GM19238 (cell line): ENCODE measurements at regions not wholly inside any gene's neighbourhood (a gene's known extent, or its start where the extent isn't known, plus 50 kb on each side); places are given as distances from the start of the nearest gene placed in this dataset.
"Not testable (repeated sequence)": the region's sequence is repeated elsewhere in the genome, so short reads cannot be mapped to it uniquely, and the experiment has no call there.

Experiments used
- DNase-seq: peaks from one replicate; pipeline ENCODE4 v3.0.0; 2011; ENCODE audit warnings: low spot score; ENCODE audit not compliant: insufficient read length

GRCh38 chr3:198147213-198147612, 187.2 kb downstream of the LMLN start:
- not testable (repeated sequence) for DNase-seq

DNA sequence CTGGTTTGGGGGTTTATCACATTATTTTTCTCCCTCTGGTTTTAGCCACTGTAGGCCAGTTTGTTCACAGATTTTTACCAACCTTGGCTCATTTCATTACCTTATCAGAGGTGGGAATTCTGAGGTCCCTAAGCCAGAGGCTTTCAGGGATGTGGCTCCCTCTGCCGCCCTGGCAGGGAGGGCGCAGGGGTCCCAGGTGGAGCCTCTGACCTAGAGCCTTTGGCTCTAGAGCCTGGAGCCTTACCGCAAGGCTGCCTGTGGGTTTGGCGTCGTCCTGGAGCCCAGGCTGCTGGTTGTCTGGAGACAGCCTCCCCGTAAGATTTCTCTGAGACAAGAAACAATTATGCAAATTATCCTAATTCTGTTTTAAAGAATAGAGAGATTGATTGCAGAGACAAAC, 188.0 kb downstream of the LMLN start:
- not testable (repeated sequence) for DNase-seq

DNA sequence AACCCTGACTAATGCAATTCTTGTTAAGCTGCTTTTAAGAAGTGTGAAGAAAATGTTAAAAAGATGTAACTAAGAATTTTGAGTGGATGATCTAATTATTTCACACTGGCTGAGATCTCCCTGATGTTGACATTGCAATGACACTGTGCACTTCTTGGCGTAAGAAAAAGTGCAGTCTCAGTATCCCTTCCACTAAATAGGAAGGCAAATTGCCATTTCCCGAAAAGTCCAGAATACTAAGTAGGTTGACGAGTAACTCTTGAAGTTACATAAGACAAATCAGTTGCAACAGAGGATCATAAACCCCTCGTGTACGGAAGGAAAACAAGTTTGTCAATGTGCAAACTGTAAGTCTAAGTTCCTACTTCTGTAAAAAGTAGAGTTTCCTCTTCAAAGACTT, 189.9 kb downstream of the LMLN start:
- not testable (repeated sequence) for DNase-seq

DNA sequence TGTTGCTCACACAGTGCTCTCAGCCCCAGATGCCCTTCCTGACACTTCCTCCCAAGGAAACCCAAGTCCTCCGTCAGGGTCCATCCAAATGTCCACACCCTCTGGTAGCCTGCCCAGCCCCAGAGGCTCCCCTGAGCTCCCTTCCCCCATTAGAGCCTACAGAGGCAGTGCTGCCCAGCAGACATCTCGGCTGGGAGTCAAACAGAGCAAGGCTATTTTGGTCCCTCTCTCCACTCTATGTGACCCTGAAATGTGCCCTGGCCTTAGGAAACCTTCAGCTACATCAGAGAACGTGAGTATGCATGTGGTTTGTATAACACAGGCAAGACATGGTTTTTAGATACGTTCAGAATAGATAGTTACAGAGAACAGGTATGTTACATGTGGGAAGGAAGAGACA, 191.8 kb downstream of the LMLN start:
- DNase-seq = not testable (repeated sequence)

- DNase-seq = not testable (repeated sequence)
Measured at GRCh38 chr3:198155771-198156170, 195.8 kb downstream of the LMLN start.

GRCh38 chr3:198157231-198157868, 197.3 kb downstream of the LMLN start:
- not testable (repeated sequence) for DNase-seq

DNA sequence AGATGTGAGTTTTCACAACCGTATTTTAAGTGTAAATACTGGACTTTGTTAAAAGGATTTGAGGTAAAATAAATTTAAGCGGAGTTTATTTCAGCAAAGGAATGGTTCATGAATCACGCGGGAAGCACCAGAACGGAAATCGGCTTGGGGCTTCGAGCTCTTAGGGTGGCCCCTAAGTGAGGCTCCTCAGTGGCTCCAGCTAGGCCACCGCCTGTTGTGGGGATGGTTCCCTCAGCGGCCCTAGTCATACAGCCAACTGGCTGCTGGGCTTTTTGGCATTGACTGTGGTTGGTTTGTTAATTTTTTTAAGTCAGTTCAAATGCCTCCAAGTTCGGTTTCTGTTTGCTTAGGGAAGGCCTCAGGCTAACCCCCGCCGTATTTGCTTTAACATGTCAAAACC, 198.0 kb downstream of the LMLN start:
- DNase-seq = not testable (repeated sequence)

DNA sequence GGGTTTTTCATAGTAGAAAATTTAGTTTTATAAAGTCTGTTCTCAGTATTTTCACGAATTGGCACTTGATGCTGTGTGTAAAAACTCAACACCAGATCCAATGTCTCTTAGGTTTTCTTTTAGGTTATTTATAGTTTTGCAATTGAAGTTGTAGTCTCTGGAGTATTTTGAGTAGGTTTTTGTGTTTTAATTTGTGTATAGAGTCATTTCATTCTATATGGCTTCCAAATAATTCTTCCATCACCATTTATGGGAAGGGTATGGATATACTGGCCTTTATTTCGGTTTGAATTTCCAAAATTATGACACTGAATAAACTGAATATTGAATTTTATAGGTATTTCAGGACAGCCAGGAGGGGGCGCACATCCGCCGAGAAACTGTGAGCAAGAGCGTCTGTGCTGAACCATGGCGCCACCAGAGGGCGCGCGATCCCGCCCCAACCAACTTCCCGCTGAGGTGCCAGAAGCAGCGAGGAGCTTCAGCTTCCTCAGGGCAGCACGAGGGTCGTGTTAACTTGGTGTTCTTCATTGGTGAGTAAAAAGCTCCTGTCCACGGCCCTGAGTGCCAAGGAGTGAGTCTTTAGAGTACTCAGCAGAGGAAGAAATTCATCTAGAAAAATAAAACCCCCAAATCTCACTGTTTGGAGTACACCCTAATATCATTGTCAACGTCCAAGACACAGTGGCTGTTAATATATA, 207.5 kb downstream of the LMLN start:
- peak; percentile 3 for DNase-seq

DNA sequence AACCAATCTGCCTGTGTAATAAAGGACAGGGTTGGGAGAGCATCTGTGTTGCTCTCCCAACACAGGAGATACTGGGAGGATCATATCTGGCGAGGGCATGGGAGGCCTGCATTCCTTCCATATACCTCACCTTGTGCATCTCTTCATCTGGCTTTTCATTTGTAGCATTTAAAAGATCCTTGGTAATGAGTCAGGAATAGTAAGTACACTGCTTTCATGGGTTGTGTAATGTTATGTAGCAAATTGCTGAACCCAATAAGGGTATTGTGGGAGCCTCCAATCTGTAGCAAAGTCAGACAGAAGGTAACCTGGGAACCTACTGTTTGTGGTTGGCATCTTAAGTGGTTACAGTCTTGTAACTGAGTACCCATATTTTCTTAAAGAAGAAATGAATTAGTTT, 210.8 kb downstream of the LMLN start:
- not testable (repeated sequence) for DNase-seq

DNA sequence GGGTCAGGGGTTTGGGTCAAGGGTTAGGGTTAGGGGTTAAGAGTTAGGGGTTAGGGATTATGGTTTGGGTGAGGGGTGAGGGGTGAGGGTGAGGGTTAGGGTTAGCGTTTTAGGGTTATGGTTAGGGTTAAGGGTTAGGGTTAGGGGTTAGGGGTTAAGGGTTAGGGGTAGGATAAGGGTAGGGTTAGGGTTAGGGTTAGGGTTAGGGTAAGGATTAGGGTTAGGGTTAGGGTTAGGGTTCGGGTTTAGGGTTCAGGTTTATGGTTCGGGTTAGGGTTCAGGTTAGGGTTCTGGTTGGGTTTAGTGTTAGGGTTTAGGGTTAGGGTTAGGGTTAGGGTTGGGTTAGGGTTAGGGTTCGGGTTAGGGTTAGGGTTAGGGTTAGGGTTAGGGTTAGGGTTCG, 213.1 kb downstream of the LMLN start:
- not testable (repeated sequence) for DNase-seq

DNA sequence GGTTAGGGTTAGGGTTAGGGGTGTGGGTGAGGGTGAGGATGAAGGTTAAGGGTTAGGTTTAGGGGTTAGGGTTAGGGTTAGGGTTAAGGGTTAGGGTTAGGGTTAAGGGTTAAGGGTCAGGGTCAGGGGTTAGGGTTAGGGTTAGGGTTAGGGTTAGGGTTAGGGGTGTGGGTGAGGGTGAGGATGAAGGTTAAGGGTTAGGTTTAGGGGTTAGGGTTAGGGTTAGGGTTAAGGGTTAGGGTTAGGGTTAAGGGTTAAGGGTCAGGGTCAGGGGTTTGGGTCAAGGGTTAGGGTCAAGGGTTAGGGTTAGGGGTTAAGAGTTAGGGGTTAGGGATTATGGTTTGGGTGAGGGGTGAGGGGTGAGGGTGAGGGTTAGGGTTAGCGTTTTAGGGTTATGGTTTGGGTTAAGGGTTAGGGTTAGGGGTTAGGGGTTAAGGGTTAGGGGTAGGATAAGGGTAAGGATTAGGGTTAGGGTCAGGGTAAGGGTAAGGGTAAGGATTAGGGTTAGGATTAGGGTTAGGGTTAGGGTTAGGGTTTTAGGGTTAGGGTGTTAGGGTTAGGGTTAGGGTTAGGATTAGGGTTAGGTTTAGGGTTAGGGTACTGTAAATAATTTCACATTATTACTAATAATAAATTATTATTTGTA, 214.0 kb downstream of the LMLN start:
- DNase-seq = not testable (repeated sequence)
